Activated CD4-positive, alpha-beta T cell treated with anti-CD3 and anti-CD28 coated beads, Interleukin-2, Interleukin-4, amounts not matched to agents 100 ng/mL and 50 ng/mL, durations not matched to agents 16 hours and 8 hours (primary cell): ENCODE measurements at regions not wholly inside any gene's neighbourhood (a gene's known extent, or its start where the extent isn't known, plus 50 kb on each side); places are given as distances from the start of the nearest gene placed in this dataset.

ENCODE experiments used
- DNase-seq: peaks from one replicate; pipeline ENCODE4 v3.0.0-alpha.2; 2020; ENCODE audit warnings: low spot score

GRCh38 chr2:228649876-228650275 is 468.4 kb upstream of the SPHKAP start:
- DNase-seq = no peak

GRCh38 chr2:228649447-228649846 is 468.0 kb upstream of the SPHKAP start:
- DNase-seq = no peak

- DNase-seq = no peak
Observed at GRCh38 chr2:228648541-228648940, 467.1 kb upstream of the SPHKAP start.

GRCh38 chr2:228646061-228646460 is 464.6 kb upstream of the SPHKAP start:
- no peak for DNase-seq

- no peak for DNase-seq
Observed at GRCh38 chr2:228644199-228644598, 462.7 kb upstream of the SPHKAP start.

GRCh38 chr2:228642861-228643260 is 461.4 kb upstream of the SPHKAP start:
- DNase-seq = no peak

- DNase-seq = no peak
Observed at GRCh38 chr2:228630786-228631185, 449.3 kb upstream of the SPHKAP start.

- DNase-seq = no peak
Observed at GRCh38 chr2:228629251-228629650, 447.8 kb upstream of the SPHKAP start.

GRCh38 chr2:228628682-228629081 is 447.2 kb upstream of the SPHKAP start:
- no peak for DNase-seq

- no peak for DNase-seq
Observed at GRCh38 chr2:228627510-228627909, 446.0 kb upstream of the SPHKAP start.

- no peak for DNase-seq
Observed at GRCh38 chr2:228625481-228625880, 444.0 kb upstream of the SPHKAP start.

GRCh38 chr2:228624733-228625132 is 443.2 kb upstream of the SPHKAP start:
- no peak for DNase-seq

GRCh38 chr2:228615496-228615895 is 434.0 kb upstream of the SPHKAP start:
- no peak for DNase-seq

GRCh38 chr2:228614741-228615140 is 433.3 kb upstream of the SPHKAP start:
- no peak for DNase-seq

GRCh38 chr2:228613133-228613850 is 431.8 kb upstream of the SPHKAP start:
- DNase-seq = peak; percentile 15

GRCh38 chr2:228611171-228611570 is 429.7 kb upstream of the SPHKAP start:
- DNase-seq = no peak

GRCh38 chr2:228602288-228602687 is 420.8 kb upstream of the SPHKAP start:
- no peak for DNase-seq

GRCh38 chr2:228600265-228600664 is 418.8 kb upstream of the SPHKAP start:
- no peak for DNase-seq

GRCh38 chr2:228599781-228600180 is 418.3 kb upstream of the SPHKAP start:
- no peak for DNase-seq

GRCh38 chr2:228599297-228599696 is 417.8 kb upstream of the SPHKAP start:
- no peak for DNase-seq

GRCh38 chr2:228597032-228597431 is 415.5 kb upstream of the SPHKAP start:
- DNase-seq = no peak

- no peak for DNase-seq
Observed at GRCh38 chr2:228594012-228594411, 412.5 kb upstream of the SPHKAP start.

- DNase-seq = no peak
Observed at GRCh38 chr2:228592925-228593324, 411.4 kb upstream of the SPHKAP start.

GRCh38 chr2:228590681-228591080 is 409.2 kb upstream of the SPHKAP start:
- DNase-seq = no peak
